Right lobe of liver (tissue), 6 donors: ENCODE measurements at regions not wholly inside any gene's neighbourhood (a gene's known extent, or its start where the extent isn't known, plus 50 kb on each side); places are given as distances from the start of the nearest gene placed in this dataset.
A peak's percentile ranks its signal among the peaks of the same experiment; 100 is the strongest.

Experiments used
- ATAC-seq, 4 donors: fragments of 200-7000 bp; cut with Tn5 transposase; one replicate each; pipeline ENCODE4 v1.9.1; 2020; ENCODE audit warnings: mild to moderate bottlenecking in 4 of 4, moderate library complexity in 4 of 4
- DNase-seq, 3 donors: peaks; one replicate each; pipeline ENCODE4 v3.0.0-alpha.2; 2020
- H3K27ac ChIP-seq, 3 donors: fragments of 200-600 bp; one replicate each; pipeline ENCODE4 v1.8.0; 2022
- H3K27me3 ChIP-seq, 2 donors: fragments of 200-600 bp; one replicate each; pipeline ENCODE4 v1.8.0; 2022
- H3K36me3 ChIP-seq, 4 donors: fragments of 200-600 bp; sonication (generic) in 1 of 4; one replicate each; pipeline versions ENCODE4 v1.5.1 to v1.8.0; 2017 to 2022; ENCODE audit warnings: control low read depth in 1 of 4
- H3K4me1 ChIP-seq, 4 donors: fragments of 200-600 bp; sonication (generic) in 1 of 4; one replicate each; pipeline versions ENCODE4 v1.5.1 to v1.8.0; 2017 to 2022; ENCODE audit warnings: control low read depth in 1 of 4
- H3K4me3 ChIP-seq, 3 donors: fragments of 200-600 bp; one replicate each; pipeline ENCODE4 v1.8.0; 2022
- H3K9me3 ChIP-seq, 4 donors: fragments of 200-600 bp; sonication (generic) in 1 of 4; one replicate each; pipeline versions ENCODE4 v1.5.1 to v1.8.0; 2017 to 2022; ENCODE audit warnings: control low read depth in 1 of 4
- CTCF ChIP-seq, 4 donors: fragments of 200-600 bp in 3 of 4; fragments of 450-650 bp in 1 of 4; IDR thresholded peaks; one replicate each; pipeline versions ENCODE4 v1.5.1 to v1.8.0; 2016 to 2022; ENCODE audit warnings: antibody characterized with exemption in 4 of 4, mild to moderate bottlenecking in 2 of 4
- POLR2A ChIP-seq: fragments of 450-650 bp; IDR thresholded peaks from one replicate; pipeline ENCODE4 v1.6.1; 2017; ENCODE audit warnings: antibody characterized with exemption, mild to moderate bottlenecking
- WGBS: methylation state at CpG from one replicate; pipeline ENCODE4 v1.1.6; 2018; ENCODE audit warnings: low coverage, low lambda C conversion rate; ENCODE audit not compliant: insufficient coverage; ENCODE audit errors: missing lambda C conversion rate; 5-methylcytosine and 5-hydroxymethylcytosine counted together
- intact Hi-C, 2 donors: fragments of 100-400 bp; cut with DNase I; formaldehyde crosslinking; loops; one replicate each; pipeline versions ENCODE4 v1.11.2 to v1.14.1; 2022
- donor health status: DM: no; HTN: yes; CAD: no.
- donor health status: DM: no; HTN: no; CAD: no.
- donor health status: DM: no; HTN: no; CAD: no.
- donor health status: DM: no; HTN: yes; CAD: no.
- donor health status: DM: no; HTN: yes; CAD: no.

DNA sequence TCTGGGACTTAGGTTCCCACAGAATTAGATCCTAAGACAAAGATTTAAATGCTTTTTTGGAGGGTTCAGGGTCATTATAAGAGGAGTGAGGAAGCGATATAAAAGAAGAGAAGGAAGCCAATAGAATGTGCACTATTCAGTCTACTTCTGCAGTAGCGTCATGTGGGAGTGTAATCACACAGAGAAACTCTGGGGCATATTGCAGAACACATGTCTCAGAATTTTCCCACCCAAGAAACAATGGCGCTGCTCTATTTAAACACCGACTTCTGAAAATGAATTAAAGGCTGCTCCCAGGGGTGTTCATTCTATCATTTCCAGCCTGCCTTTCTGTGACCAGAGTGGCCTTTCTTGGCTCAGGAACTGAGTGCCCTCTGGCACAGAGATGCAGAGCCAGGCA lies 617.6 kb downstream of the FGF9 start:
- Histone ChIP-seq H3K4me3 (no peak overlapping the region), H3K27me3 (no peaks in the 10 kb centered on the region), H3K9me3 (no peaks in the 10 kb centered on the region), H3K4me1 (no peaks in the 10 kb centered on the region), H3K27ac (no peak overlapping the region), H3K36me3 (no peaks in the 10 kb centered on the region)
- intact Hi-C loops: no loop called here
- ATAC-seq: no peak
- 91% methylated on average over 4 of the region's 4 CpGs for WGBS
- DNase-seq: no peak
- TF ChIP-seq POLR2A (no peak), CTCF (IDR thresholded peaks at IDR 0.05) (no peak)

DNA sequence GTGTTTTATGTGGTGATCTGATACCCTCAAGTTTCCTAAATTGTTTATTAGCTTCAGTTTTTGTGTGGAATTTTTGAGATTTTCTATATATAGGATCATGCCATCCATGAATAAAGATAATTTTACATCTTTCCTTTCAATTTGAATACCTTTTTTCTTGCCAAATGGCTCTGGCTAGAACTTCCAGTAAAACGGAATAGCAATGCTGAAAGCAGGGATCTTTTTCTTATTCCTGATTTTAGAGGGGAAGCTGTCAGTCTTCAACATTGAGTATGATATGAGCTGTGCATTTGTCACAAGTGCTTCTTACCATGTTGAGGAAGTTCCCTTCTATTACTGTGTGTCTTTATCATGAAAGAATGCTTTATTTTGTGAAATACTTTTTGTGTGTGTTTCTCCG lies 618.8 kb downstream of the FGF9 start:
- H3K9me3 ChIP-seq: no peaks in the 10 kb centered on the region
- intact Hi-C loops: no loop called here
- WGBS: 33% methylated on average over 2 of the region's 2 CpGs

GRCh38 chr13:22298530-22298929 lies 627.7 kb downstream of the FGF9 start:
- H3K9me3 ChIP-seq: no peaks in the 10 kb centered on the region
- ATAC-seq (no peak), DNase-seq (no peak)
- no peak for TF ChIP-seq POLR2A
- TF ChIP-seq CTCF (IDR thresholded peaks at IDR 0.05): no peak
- 49% methylated on average over 3 of the region's 3 CpGs for WGBS
- H3K36me3 ChIP-seq: no peaks in the 10 kb centered on the region
- H3K27ac ChIP-seq: no peak overlapping the region
- no peak overlapping the region for H3K4me3 ChIP-seq
- no peaks in the 10 kb centered on the region for H3K27me3 ChIP-seq
- H3K4me1 ChIP-seq: no peaks in the 10 kb centered on the region
- intact Hi-C loops: no loop called here

More for the DNA sequence above, 618.8 kb downstream of the FGF9 start:
- ATAC-seq (no peak), DNase-seq (no peak)
- no peak for TF ChIP-seq POLR2A
- Histone ChIP-seq H3K27ac (no peak overlapping the region), H3K4me3 (no peak overlapping the region), H3K4me1 (no peaks in the 10 kb centered on the region), H3K36me3 (no peaks in the 10 kb centered on the region), H3K27me3 (no peaks in the 10 kb centered on the region)

- H3K36me3 ChIP-seq: no peaks in the 10 kb centered on the region
- WGBS: 46% methylated on average over 4 of the region's 6 CpGs
- no peaks in the 10 kb centered on the region for H3K9me3 ChIP-seq
- no peak for DNase-seq
- intact Hi-C loops: no loop called here
- ATAC-seq: peak in 1 of 4 donors; percentile 30
- no peaks in the 10 kb centered on the region for H3K27me3 ChIP-seq
- no peak overlapping the region for H3K27ac ChIP-seq
- no peaks in the 10 kb centered on the region for H3K4me1 ChIP-seq
- H3K4me3 ChIP-seq: no peak overlapping the region
- no peak for TF ChIP-seq CTCF (IDR thresholded peaks at IDR 0.05)
- no peak for TF ChIP-seq POLR2A
These were observed 641.0 kb downstream of the FGF9 start for GRCh38 chr13:22311734-22312404.

DNA sequence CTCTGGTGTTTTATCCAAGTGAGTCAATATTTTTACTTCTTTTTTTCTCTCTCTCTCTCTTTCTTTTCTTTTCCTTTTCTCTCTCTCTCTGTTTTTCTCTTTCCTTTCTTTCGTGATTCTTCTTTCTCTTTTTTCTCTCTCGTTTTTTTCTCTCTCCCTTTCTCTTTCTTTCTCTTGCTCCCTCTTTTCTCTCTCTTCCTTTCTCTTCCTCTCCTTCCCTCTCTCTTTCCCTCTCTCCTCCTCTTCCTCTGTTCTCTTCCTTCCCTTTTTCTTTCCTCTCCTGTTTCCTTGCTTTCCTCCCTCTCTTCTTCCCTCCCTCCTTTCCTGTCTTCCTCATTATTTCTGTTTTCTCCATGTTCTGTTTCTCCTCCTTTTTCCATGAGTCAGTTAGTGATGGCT lies 641.5 kb downstream of the FGF9 start:
- Histone ChIP-seq H3K36me3 (no peaks in the 10 kb centered on the region), H3K4me3 (no peak overlapping the region), H3K27ac (no peak overlapping the region), H3K9me3 (no peaks in the 10 kb centered on the region), H3K27me3 (no peaks in the 10 kb centered on the region), H3K4me1 (no peaks in the 10 kb centered on the region)
- no peak for DNase-seq
- 15% methylated on average over 2 of the region's 2 CpGs for WGBS
- TF ChIP-seq POLR2A: no peak
- no peak for TF ChIP-seq CTCF (IDR thresholded peaks at IDR 0.05)
- no peak for ATAC-seq
- intact Hi-C loops: no loop called here
